ENCODE measurements at regions not wholly inside any gene's neighbourhood (a gene's known extent, or its start where the extent isn't known, plus 50 kb on each side); places are given as distances from the start of the nearest gene placed in this dataset.

GRCh38 chr10:53537508-53537907, 764.9 kb upstream of the MBL2 start:
- no peak for TF ChIP-seq CTCF (IDR thresholded peaks at IDR 0.05)
- TF ChIP-seq POLR2A (IDR thresholded peaks at IDR 0.05): no peak
